ENCODE measurements at regions not wholly inside any gene's neighbourhood (a gene's known extent, or its start where the extent isn't known, plus 50 kb on each side); places are given as distances from the start of the nearest gene placed in this dataset.

GRCh38 chr6:133710826-133711225, 178.1 kb upstream of the TCF21 start:
- no peak for DNase-seq (ENCODE audit: low read depth)

GRCh38 chr6:133715270-133715669, 173.6 kb upstream of the TCF21 start:
- no peak overlapping the region for H3K4me3 ChIP-seq (ENCODE audit: low read depth, low read length)
- no peak for DNase-seq (ENCODE audit: low read depth)
- no peak for TF ChIP-seq CTCF (IDR thresholded peaks at IDR 0.05; ENCODE audit: control insufficient read depth, extremely low read depth, insufficient read depth)

More at GRCh38 chr6:133710826-133711225, 178.1 kb upstream of the TCF21 start:
- no peak for TF ChIP-seq CTCF (IDR thresholded peaks at IDR 0.05; ENCODE audit: control insufficient read depth, extremely low read depth, insufficient read depth)
- H3K4me3 ChIP-seq (ENCODE audit: low read depth, low read length), result no peak overlapping the region

GRCh38 chr6:133724726-133725125, 164.2 kb upstream of the TCF21 start:
- TF ChIP-seq CTCF (IDR thresholded peaks at IDR 0.05; ENCODE audit: control insufficient read depth, extremely low read depth, insufficient read depth), result no peak
- DNase-seq (ENCODE audit: low read depth), result no peak
- no peak overlapping the region for H3K4me3 ChIP-seq (ENCODE audit: low read depth, low read length)

- H3K4me3 ChIP-seq (ENCODE audit: low read depth, low read length), result no peak overlapping the region
- no peak for DNase-seq (ENCODE audit: low read depth)
- no peak for TF ChIP-seq CTCF (IDR thresholded peaks at IDR 0.05; ENCODE audit: control insufficient read depth, extremely low read depth, insufficient read depth)
Measured at GRCh38 chr6:133726188-133726587, 162.7 kb upstream of the TCF21 start.

- TF ChIP-seq CTCF (IDR thresholded peaks at IDR 0.05; ENCODE audit: control insufficient read depth, extremely low read depth, insufficient read depth), result no peak
- DNase-seq (ENCODE audit: low read depth), result no peak
- H3K4me3 ChIP-seq (ENCODE audit: low read depth, low read length), result no peak overlapping the region
Measured at GRCh38 chr6:133730881-133731280, 158.0 kb upstream of the TCF21 start.

GRCh38 chr6:133740218-133740617, 148.7 kb upstream of the TCF21 start:
- H3K4me3 ChIP-seq (ENCODE audit: low read depth, low read length), result no peak overlapping the region
- TF ChIP-seq CTCF (IDR thresholded peaks at IDR 0.05; ENCODE audit: control insufficient read depth, extremely low read depth, insufficient read depth), result no peak
- DNase-seq (ENCODE audit: low read depth), result no peak

GRCh38 chr6:133740816-133741215, 148.1 kb upstream of the TCF21 start:
- H3K4me3 ChIP-seq (ENCODE audit: low read depth, low read length), result no peak overlapping the region
- DNase-seq (ENCODE audit: low read depth), result no peak
- TF ChIP-seq CTCF (IDR thresholded peaks at IDR 0.05; ENCODE audit: control insufficient read depth, extremely low read depth, insufficient read depth), result no peak
